ENCODE measurements at regions not wholly inside any gene's neighbourhood (a gene's known extent, or its start where the extent isn't known, plus 50 kb on each side); places are given as distances from the start of the nearest gene placed in this dataset.
"Not testable (repeated sequence)": the region's sequence is repeated elsewhere in the genome, so short reads cannot be mapped to it uniquely, and the experiment has no call there.

DNA sequence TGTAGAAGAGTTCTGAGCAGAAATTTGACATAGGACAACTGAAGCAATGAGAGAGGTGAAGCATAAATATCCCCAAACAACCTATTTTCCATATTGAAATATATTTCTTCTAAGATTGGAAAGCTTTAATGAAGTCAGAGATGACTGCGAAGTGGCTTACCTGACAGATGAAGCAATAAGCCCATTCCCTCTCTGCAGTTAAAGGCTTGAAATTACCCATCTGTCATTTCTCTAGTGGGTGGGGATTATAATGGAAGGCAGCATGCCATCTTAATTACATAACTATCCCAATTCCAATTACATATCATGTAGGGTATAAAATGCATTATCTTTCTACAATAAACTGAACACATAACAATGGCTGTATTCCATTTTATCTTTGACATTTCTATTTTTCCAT lies 1070.5 kb downstream of the SI start:
- no peak for DNase-seq
- Histone ChIP-seq H3K4ac (ENCODE audit: low read depth in 1 of 2, low read length in 2 of 2) (no peak overlapping the region), H3K9ac (ENCODE audit: low read length) (no peak overlapping the region), H3K14ac (ENCODE audit: low read length in 2 of 2) (no peak overlapping the region), H3K27me3 (ENCODE audit: control insufficient read depth in 1 of 2, insufficient read depth in 1 of 2, low read length in 2 of 2) (no peaks in the 10 kb centered on the region), H3K4me2 (ENCODE audit: low read length, poor library complexity, severe bottlenecking) (no peak overlapping the region), H3K9me3 (ENCODE audit: control insufficient read depth, low read length) (peaks cover 3% of the 10 kb centered on the region), H2AK5ac (ENCODE audit: low read length, severe bottlenecking) (no peak overlapping the region), H3K4me1 (ENCODE audit: control insufficient read depth, insufficient read depth, low read depth, low read length) (no peaks in the 10 kb centered on the region), H2BK15ac (ENCODE audit: low read depth, poor library complexity, severe bottlenecking) (no peak overlapping the region), H3K23ac (ENCODE audit: low read length in 2 of 2) (no peak overlapping the region), H4K8ac (ENCODE audit: low read length) (no peak overlapping the region), H3K18ac (ENCODE audit: low read depth in 1 of 2, low read length in 2 of 2) (no peak overlapping the region), H3K27ac (ENCODE audit: low read length, poor library complexity, severe bottlenecking) (no peak overlapping the region), H3K79me1 (replicated peaks; ENCODE audit: low read length, poor library complexity, severe bottlenecking) (no peaks in the 10 kb centered on the region), H3K4me3 (ENCODE audit: insufficient read depth in 1 of 2, low read depth in 1 of 2, low read length in 2 of 2) (no peak overlapping the region), H2BK12ac (ENCODE audit: low read length in 2 of 2) (no peak overlapping the region), H2BK5ac (ENCODE audit: low read depth, low read length, poor library complexity, severe bottlenecking) (no peak overlapping the region), H4K91ac (ENCODE audit: low read length) (no peak overlapping the region), H2AFZ (ENCODE audit: low read depth, low read length) (no peak overlapping the region), H3K36me3 (ENCODE audit: control insufficient read depth in 1 of 2, insufficient read depth in 2 of 2, low read depth in 1 of 2, low read length in 2 of 2) (no peaks in the 10 kb centered on the region), H2BK120ac (ENCODE audit: low read depth, low read length) (no peak overlapping the region)
- WGBS: no CpG with 5 or more reads among the region's 1 CpG

DNA sequence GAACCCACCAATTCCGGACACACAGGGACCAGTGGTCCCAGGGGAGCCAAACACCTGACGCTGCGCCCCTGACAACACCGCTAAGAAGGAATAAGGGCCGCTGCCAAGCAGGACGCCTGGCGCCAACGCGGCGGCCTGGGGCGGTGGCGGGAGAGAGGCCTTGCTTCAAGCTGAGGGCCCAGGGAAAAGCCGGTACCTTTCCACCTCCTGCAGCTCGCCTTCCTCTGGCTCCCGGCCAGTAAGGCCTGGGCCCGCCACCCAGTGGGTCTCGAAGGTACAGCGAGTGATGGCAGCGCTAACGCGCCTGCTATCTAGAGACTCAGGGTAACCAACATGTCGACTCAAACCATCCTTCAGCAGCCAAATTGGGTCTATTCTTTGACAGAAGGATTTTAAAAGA lies 1074.1 kb downstream of the SI start:
- Histone ChIP-seq H3K4me1 (ENCODE audit: control insufficient read depth, insufficient read depth, low read depth, low read length) (no peaks in the 10 kb centered on the region), H4K8ac (ENCODE audit: low read length) (no peak overlapping the region), H2BK12ac (ENCODE audit: low read length in 2 of 2) (no peak overlapping the region), H3K36me3 (ENCODE audit: control insufficient read depth in 1 of 2, insufficient read depth in 2 of 2, low read depth in 1 of 2, low read length in 2 of 2) (no peaks in the 10 kb centered on the region), H3K4me2 (ENCODE audit: low read length, poor library complexity, severe bottlenecking) (no peak overlapping the region), H2BK5ac (ENCODE audit: low read depth, low read length, poor library complexity, severe bottlenecking) (no peak overlapping the region), H2BK15ac (ENCODE audit: low read depth, poor library complexity, severe bottlenecking) (no peak overlapping the region), H3K14ac (ENCODE audit: low read length in 2 of 2) (no peak overlapping the region), H3K4me3 (ENCODE audit: insufficient read depth in 1 of 2, low read depth in 1 of 2, low read length in 2 of 2) (no peak overlapping the region), H3K27ac (ENCODE audit: low read length, poor library complexity, severe bottlenecking) (no peak overlapping the region), H4K91ac (ENCODE audit: low read length) (no peak overlapping the region), H3K27me3 (ENCODE audit: control insufficient read depth in 1 of 2, insufficient read depth in 1 of 2, low read length in 2 of 2) (no peaks in the 10 kb centered on the region), H3K9me3 (ENCODE audit: control insufficient read depth, low read length) (peaks cover 7% of the 10 kb centered on the region), H2AFZ (ENCODE audit: low read depth, low read length) (no peak overlapping the region), H2BK120ac (ENCODE audit: low read depth, low read length) (no peak overlapping the region), H3K4ac (ENCODE audit: low read depth in 1 of 2, low read length in 2 of 2) (no peak overlapping the region), H3K18ac (ENCODE audit: low read depth in 1 of 2, low read length in 2 of 2) (no peak overlapping the region), H2AK5ac (ENCODE audit: low read length, severe bottlenecking) (no peak overlapping the region), H3K79me1 (replicated peaks; ENCODE audit: low read length, poor library complexity, severe bottlenecking) (no peaks in the 10 kb centered on the region), H3K23ac (ENCODE audit: low read length in 2 of 2) (no peak overlapping the region), H3K9ac (ENCODE audit: low read length) (no peak overlapping the region)
- WGBS: 89% methylated on average over 18 of the region's 22 CpGs
- DNase-seq: no peak

DNA sequence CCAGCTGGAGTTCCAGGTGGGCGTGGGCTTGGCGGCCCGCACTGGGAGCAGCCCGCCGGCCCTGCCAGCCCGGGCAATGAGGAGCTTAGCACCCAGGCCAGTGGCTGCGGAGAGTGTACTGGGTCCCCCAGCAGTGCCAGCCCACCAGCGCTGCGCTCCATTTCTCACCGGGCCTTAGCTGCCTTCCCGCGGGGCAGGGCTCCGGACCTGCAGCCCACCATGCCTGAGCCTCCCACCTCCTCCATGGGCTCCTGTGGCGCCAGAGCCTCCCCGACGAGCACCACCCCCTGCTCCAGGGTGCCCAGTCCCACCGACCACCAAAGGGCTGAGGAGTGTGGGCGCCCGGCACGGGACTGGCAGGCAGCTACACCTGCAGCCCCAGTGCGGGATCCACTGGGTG lies 1075.3 kb downstream of the SI start:
- not testable (repeated sequence) for H3K4ac ChIP-seq (ENCODE audit: low read depth in 1 of 2, low read length in 2 of 2); H3K14ac ChIP-seq (ENCODE audit: low read length in 2 of 2); H3K27me3 ChIP-seq (ENCODE audit: control insufficient read depth in 1 of 2, insufficient read depth in 1 of 2, low read length in 2 of 2); H2AK5ac ChIP-seq (ENCODE audit: low read length, severe bottlenecking); H2BK12ac ChIP-seq (ENCODE audit: low read length in 2 of 2); H2BK15ac ChIP-seq (ENCODE audit: low read depth, poor library complexity, severe bottlenecking); H3K9ac ChIP-seq (ENCODE audit: low read length); H2AFZ ChIP-seq (ENCODE audit: low read depth, low read length); DNase-seq; H3K27ac ChIP-seq (ENCODE audit: low read length, poor library complexity, severe bottlenecking); H3K18ac ChIP-seq (ENCODE audit: low read depth in 1 of 2, low read length in 2 of 2); H3K79me1 ChIP-seq (replicated peaks; ENCODE audit: low read length, poor library complexity, severe bottlenecking); H2BK5ac ChIP-seq (ENCODE audit: low read depth, low read length, poor library complexity, severe bottlenecking); H3K36me3 ChIP-seq (ENCODE audit: control insufficient read depth in 1 of 2, insufficient read depth in 2 of 2, low read depth in 1 of 2, low read length in 2 of 2); H3K4me1 ChIP-seq (ENCODE audit: control insufficient read depth, insufficient read depth, low read depth, low read length); H4K8ac ChIP-seq (ENCODE audit: low read length); H2BK120ac ChIP-seq (ENCODE audit: low read depth, low read length); H3K23ac ChIP-seq (ENCODE audit: low read length in 2 of 2); H3K4me3 ChIP-seq (ENCODE audit: insufficient read depth in 1 of 2, low read depth in 1 of 2, low read length in 2 of 2); H4K91ac ChIP-seq (ENCODE audit: low read length); H3K4me2 ChIP-seq (ENCODE audit: low read length, poor library complexity, severe bottlenecking)
- WGBS: 89% methylated on average over 20 of the region's 21 CpGs
- H3K9me3 ChIP-seq (ENCODE audit: control insufficient read depth, low read length): peaks cover 12% of the 10 kb centered on the region

- WGBS: 89% methylated on average over 4 of the region's 6 CpGs
- H3K79me1 ChIP-seq (replicated peaks; ENCODE audit: low read length, poor library complexity, severe bottlenecking): no peaks in the 10 kb centered on the region
- H3K23ac ChIP-seq (ENCODE audit: low read length in 2 of 2): no peak overlapping the region
- no peak for DNase-seq
- H3K4me2 ChIP-seq (ENCODE audit: low read length, poor library complexity, severe bottlenecking): no peak overlapping the region
- H2AFZ ChIP-seq (ENCODE audit: low read depth, low read length): no peak overlapping the region
- no peaks in the 10 kb centered on the region for H3K4me1 ChIP-seq (ENCODE audit: control insufficient read depth, insufficient read depth, low read depth, low read length)
- no peak overlapping the region for H3K27ac ChIP-seq (ENCODE audit: low read length, poor library complexity, severe bottlenecking)
- no peak overlapping the region for H3K18ac ChIP-seq (ENCODE audit: low read depth in 1 of 2, low read length in 2 of 2)
- no peak overlapping the region for H3K4ac ChIP-seq (ENCODE audit: low read depth in 1 of 2, low read length in 2 of 2)
- H2BK5ac ChIP-seq (ENCODE audit: low read depth, low read length, poor library complexity, severe bottlenecking): no peak overlapping the region
- no peak overlapping the region for H2AK5ac ChIP-seq (ENCODE audit: low read length, severe bottlenecking)
- H2BK15ac ChIP-seq (ENCODE audit: low read depth, poor library complexity, severe bottlenecking): no peak overlapping the region
- H3K9ac ChIP-seq (ENCODE audit: low read length): no peak overlapping the region
- no peak overlapping the region for H3K4me3 ChIP-seq (ENCODE audit: insufficient read depth in 1 of 2, low read depth in 1 of 2, low read length in 2 of 2)
- no peaks in the 10 kb centered on the region for H3K27me3 ChIP-seq (ENCODE audit: control insufficient read depth in 1 of 2, insufficient read depth in 1 of 2, low read length in 2 of 2)
- no peak overlapping the region for H2BK120ac ChIP-seq (ENCODE audit: low read depth, low read length)
- no peaks in the 10 kb centered on the region for H3K9me3 ChIP-seq (ENCODE audit: control insufficient read depth, low read length)
- no peak overlapping the region for H3K14ac ChIP-seq (ENCODE audit: low read length in 2 of 2)
- no peak overlapping the region for H2BK12ac ChIP-seq (ENCODE audit: low read length in 2 of 2)
- H3K36me3 ChIP-seq (ENCODE audit: control insufficient read depth in 1 of 2, insufficient read depth in 2 of 2, low read depth in 1 of 2, low read length in 2 of 2): no peaks in the 10 kb centered on the region
- no peak overlapping the region for H4K8ac ChIP-seq (ENCODE audit: low read length)
- H4K91ac ChIP-seq (ENCODE audit: low read length): no peak overlapping the region
These were observed 1094.4 kb downstream of the SI start for GRCh38 chr3:163983940-163984339.

All from mesenchymal stem cell (in vitro differentiated cells and primary cell).